HK-2 (cell line): ENCODE measurements at regions not wholly inside any gene's neighbourhood (a gene's known extent, or its start where the extent isn't known, plus 50 kb on each side); places are given as distances from the start of the nearest gene placed in this dataset.
"Not testable (repeated sequence)": the region's sequence is repeated elsewhere in the genome, so short reads cannot be mapped to it uniquely, and the experiment has no call there.

Experiments used
- DNase-seq: peaks from one replicate; pipeline ENCODE4 v3.0.0-alpha.2; 2018; ENCODE audit not compliant: unreplicated experiment

GRCh38 chr2:111532682-111533556 is 351.1 kb downstream of the ANAPC1 start:
- DNase-seq: not testable (repeated sequence)

- DNase-seq: not testable (repeated sequence)
These were observed 350.3 kb downstream of the ANAPC1 start for GRCh38 chr2:111533557-111534247.

- no peak for DNase-seq
These were observed 349.1 kb downstream of the ANAPC1 start for GRCh38 chr2:111534910-111535352.

- DNase-seq: no peak
These were observed 348.6 kb downstream of the ANAPC1 start for GRCh38 chr2:111535404-111535803.

- DNase-seq: no peak
These were observed 346.8 kb downstream of the ANAPC1 start for GRCh38 chr2:111537078-111537655.

- DNase-seq: not testable (repeated sequence)
These were observed 344.0 kb downstream of the ANAPC1 start for GRCh38 chr2:111539991-111540390.

GRCh38 chr2:111542120-111542774 is 341.7 kb downstream of the ANAPC1 start:
- not testable (repeated sequence) for DNase-seq

- not testable (repeated sequence) for DNase-seq
These were observed 340.0 kb downstream of the ANAPC1 start for GRCh38 chr2:111544006-111544405.

GRCh38 chr2:111545723-111546431 is 338.1 kb downstream of the ANAPC1 start:
- DNase-seq: not testable (repeated sequence)

GRCh38 chr2:111546578-111546977 is 337.4 kb downstream of the ANAPC1 start:
- DNase-seq: not testable (repeated sequence)

- DNase-seq: not testable (repeated sequence)
These were observed 334.8 kb downstream of the ANAPC1 start for GRCh38 chr2:111549174-111549573.

- DNase-seq: not testable (repeated sequence)
These were observed 332.6 kb downstream of the ANAPC1 start for GRCh38 chr2:111551428-111551827.

GRCh38 chr2:111552625-111553024 is 331.4 kb downstream of the ANAPC1 start:
- DNase-seq: not testable (repeated sequence)

- DNase-seq: not testable (repeated sequence)
These were observed 324.7 kb downstream of the ANAPC1 start for GRCh38 chr2:111559301-111559700.

GRCh38 chr2:111559814-111560213 is 324.2 kb downstream of the ANAPC1 start:
- DNase-seq: not testable (repeated sequence)

GRCh38 chr2:111566068-111566467 is 317.9 kb downstream of the ANAPC1 start:
- not testable (repeated sequence) for DNase-seq

- not testable (repeated sequence) for DNase-seq
These were observed 316.8 kb downstream of the ANAPC1 start for GRCh38 chr2:111567233-111567632.

GRCh38 chr2:111569356-111570199 is 314.4 kb downstream of the ANAPC1 start:
- DNase-seq: not testable (repeated sequence)

- not testable (repeated sequence) for DNase-seq
These were observed 313.5 kb downstream of the ANAPC1 start for GRCh38 chr2:111570300-111571114.
